HL-60 (cell line): ENCODE measurements at regions not wholly inside any gene's neighbourhood (a gene's known extent, or its start where the extent isn't known, plus 50 kb on each side); places are given as distances from the start of the nearest gene placed in this dataset.
"Not testable (repeated sequence)": the region's sequence is repeated elsewhere in the genome, so short reads cannot be mapped to it uniquely, and the experiment has no call there.

Experiments
- CTCF ChIP-seq: IDR thresholded peaks from one replicate; pipeline ENCODE4 v1.5.1; 2011; ENCODE audit warnings: low read length, control low read depth, inconsistent platforms; ENCODE audit not compliant: insufficient read depth
- REST ChIP-seq: IDR thresholded peaks from 2 replicates; pipeline ENCODE4 v1.6.1; 2012; ENCODE audit warnings: low read depth; ENCODE audit not compliant: insufficient replicate concordance

GRCh38 chr15:20302141-20303069, 239.2 kb downstream of the GOLGA6L6 start:
- not testable (repeated sequence) for TF ChIP-seq CTCF, REST
